ENCODE measurements at regions not wholly inside any gene's neighbourhood (a gene's known extent, or its start where the extent isn't known, plus 50 kb on each side); places are given as distances from the start of the nearest gene placed in this dataset.

DNA sequence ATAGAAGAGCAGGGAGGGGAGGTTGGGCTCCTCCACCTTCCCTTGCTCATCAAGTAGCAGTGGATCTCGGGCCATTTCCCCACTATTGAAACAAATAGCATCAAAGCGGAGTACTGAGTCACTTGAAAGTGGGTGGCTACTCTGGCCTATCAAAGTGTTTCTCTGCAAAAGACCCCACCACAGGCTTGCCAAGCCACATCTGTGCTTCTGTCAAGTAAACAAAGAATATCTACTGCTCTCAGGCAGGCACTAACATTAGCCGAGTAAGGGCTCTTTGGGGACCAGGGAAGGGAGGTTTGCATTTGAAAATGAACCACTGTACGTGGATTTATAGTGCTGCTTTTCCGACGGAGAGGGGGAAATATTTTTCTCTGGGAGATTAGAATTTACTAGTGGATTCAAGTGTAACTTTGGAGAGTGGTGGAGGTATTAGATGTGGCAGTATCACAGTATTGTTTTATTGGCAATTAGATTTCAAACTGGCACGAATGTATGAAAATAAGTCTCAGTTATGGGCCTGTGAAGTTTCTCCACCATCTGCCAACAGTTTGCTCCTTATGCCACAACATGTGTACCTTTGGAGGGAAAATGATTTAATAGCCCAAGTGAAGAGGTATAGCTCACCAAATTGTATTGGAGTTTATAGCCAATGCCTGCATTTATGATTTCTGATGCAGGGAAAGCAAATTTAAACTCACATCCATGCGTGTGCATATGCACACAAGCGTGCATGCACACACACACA, 97.5 kb downstream of the RPS24 start:
- Histone ChIP-seq H3K9me3 (ENCODE audit: control extremely low read depth in 1 of 3, control insufficient read depth in 2 of 3, insufficient read depth in 1 of 3, low read length in 2 of 3) (no peaks in the 10 kb centered on the region), H3K4me1 (ENCODE audit: control insufficient read depth in 2 of 2, insufficient read depth in 2 of 2, low read length in 2 of 2) (no peaks in the 10 kb centered on the region), H3K36me3 (replicated peaks in 1 of 2; ENCODE audit: control extremely low read depth in 1 of 2, control insufficient read depth in 1 of 2, extremely low read depth in 1 of 2, insufficient read depth in 2 of 2, low read length in 1 of 2) (no peaks in the 10 kb centered on the region), H3K27ac (ENCODE audit: low read length in 2 of 2) (no peak overlapping the region), H3K27me3 (replicated peaks in 1 of 4; ENCODE audit: control extremely low read depth in 1 of 4, control insufficient read depth in 3 of 4, insufficient read depth in 4 of 4, low read length in 3 of 4) (no peaks in the 10 kb centered on the region), H3K4me3 (ENCODE audit: control extremely low read depth in 1 of 5, extremely low read depth in 1 of 5, insufficient read depth in 1 of 5, low read depth in 2 of 5, low read length in 4 of 5) (no peak overlapping the region), H2AFZ (ENCODE audit: insufficient read depth, low read depth, low read length, poor library complexity, severe bottlenecking) (no peak overlapping the region), H3K79me2 (ENCODE audit: control insufficient read depth, insufficient read depth, low read length) (no peaks in the 10 kb centered on the region), H3K4me2 (replicated peaks; ENCODE audit: low read depth, low read length, poor library complexity, severe bottlenecking) (no peak overlapping the region), H3K9ac (ENCODE audit: low read length) (no peak overlapping the region), H4K20me1 (ENCODE audit: control insufficient read depth, insufficient read depth, low read length, poor library complexity, severe bottlenecking) (no peaks in the 10 kb centered on the region)
- DNase-seq (no peak), ATAC-seq (ENCODE audit: low read depth) (no peak)
- Mint-ChIP-seq H3K27ac (no peak overlapping the region), H3K9me3 (ENCODE audit: insufficient read depth) (no peaks in the 10 kb centered on the region), H3K4me3 (no peak overlapping the region), H3K4me1 (no peaks in the 10 kb centered on the region), H3K27me3 (peaks cover 10% of the 10 kb centered on the region)
- ChIA-PET CTCF (no interaction called here), POLR2A (no interaction called here)
- 86% methylated on average over 9 of the region's 9 CpGs for WGBS (ENCODE audit: insufficient coverage)
- TF ChIP-seq CTCF (IDR thresholded peaks at IDR 0.05) (no peak), EZH2 (IDR thresholded peaks at IDR 0.05; ENCODE audit: borderline replicate concordance, insufficient read depth, low read depth, low read length, poor library complexity, severe bottlenecking) (no peak)
- intact Hi-C loops (cut with micrococcal nuclease) = no loop called here

- H3K4me1 Mint-ChIP-seq = no peaks in the 10 kb centered on the region
- Histone ChIP-seq H3K4me2 (replicated peaks; ENCODE audit: low read depth, low read length, poor library complexity, severe bottlenecking) (no peak overlapping the region), H3K9me3 (ENCODE audit: control extremely low read depth in 1 of 3, control insufficient read depth in 2 of 3, insufficient read depth in 1 of 3, low read length in 2 of 3) (peaks cover 0 to 7% (median 0%) of the 10 kb centered on the region in 3 donors), H3K4me1 (ENCODE audit: control insufficient read depth in 2 of 2, insufficient read depth in 2 of 2, low read length in 2 of 2) (no peaks in the 10 kb centered on the region), H3K9ac (ENCODE audit: low read length) (no peak overlapping the region), H3K36me3 (replicated peaks in 1 of 2; ENCODE audit: control extremely low read depth in 1 of 2, control insufficient read depth in 1 of 2, extremely low read depth in 1 of 2, insufficient read depth in 2 of 2, low read length in 1 of 2) (no peaks in the 10 kb centered on the region), H3K27me3 (replicated peaks in 1 of 4; ENCODE audit: control extremely low read depth in 1 of 4, control insufficient read depth in 3 of 4, insufficient read depth in 4 of 4, low read length in 3 of 4) (no peaks in the 10 kb centered on the region), H3K79me2 (ENCODE audit: control insufficient read depth, insufficient read depth, low read length) (no peaks in the 10 kb centered on the region), H2AFZ (ENCODE audit: insufficient read depth, low read depth, low read length, poor library complexity, severe bottlenecking) (no peak overlapping the region), H3K27ac (ENCODE audit: low read length in 2 of 2) (no peak overlapping the region), H3K4me3 (ENCODE audit: control extremely low read depth in 1 of 5, extremely low read depth in 1 of 5, insufficient read depth in 1 of 5, low read depth in 2 of 5, low read length in 4 of 5) (no peak overlapping the region), H4K20me1 (ENCODE audit: control insufficient read depth, insufficient read depth, low read length, poor library complexity, severe bottlenecking) (no peaks in the 10 kb centered on the region)
- H3K27ac Mint-ChIP-seq = no peak overlapping the region
- no peak for ATAC-seq (ENCODE audit: low read depth)
- ChIA-PET CTCF (no interaction called here), POLR2A (no interaction called here)
- no peak overlapping the region for H3K4me3 Mint-ChIP-seq
- WGBS (ENCODE audit: insufficient coverage) = 98% methylated on average over 9 of the region's 10 CpGs
- H3K9me3 Mint-ChIP-seq (ENCODE audit: insufficient read depth) = peaks cover 3% of the 10 kb centered on the region
- peaks cover 5% of the 10 kb centered on the region for H3K27me3 Mint-ChIP-seq
- DNase-seq = no peak
- intact Hi-C loops (cut with micrococcal nuclease) = no loop called here
- TF ChIP-seq CTCF (IDR thresholded peaks at IDR 0.05) (no peak), EZH2 (IDR thresholded peaks at IDR 0.05; ENCODE audit: borderline replicate concordance, insufficient read depth, low read depth, low read length, poor library complexity, severe bottlenecking) (no peak)
Measured at GRCh38 chr10:78134773-78135306, 101.2 kb downstream of the RPS24 start.
